Fibroblast of skin of right biceps (primary cell): ENCODE measurements at regions not wholly inside any gene's neighbourhood (a gene's known extent, or its start where the extent isn't known, plus 50 kb on each side); places are given as distances from the start of the nearest gene placed in this dataset.

ENCODE experiments used
- DNase-seq: peaks from one replicate; pipeline ENCODE4 v3.0.0-alpha.2; 2013

DNA sequence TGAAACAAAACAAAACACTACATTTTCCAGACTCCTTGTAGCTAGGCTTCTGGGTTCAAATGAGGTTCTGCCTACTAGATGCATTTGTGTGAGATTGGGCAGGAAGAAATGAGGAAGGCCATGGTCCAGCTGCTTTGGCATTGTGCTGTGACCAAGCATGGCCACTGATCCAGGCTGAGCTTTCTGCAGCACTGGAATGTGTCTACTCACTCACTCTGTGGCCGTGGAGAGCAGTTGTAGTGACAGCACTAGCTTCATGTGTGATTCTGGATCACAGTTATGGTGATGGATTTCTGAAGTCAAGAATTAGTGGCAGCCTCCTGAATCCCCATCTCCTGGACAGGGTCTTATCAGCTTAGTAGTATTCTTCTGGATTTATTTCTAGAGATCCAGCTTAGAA is 358.9 kb downstream of the GPAT3 start:
- DNase-seq, result no peak

DNA sequence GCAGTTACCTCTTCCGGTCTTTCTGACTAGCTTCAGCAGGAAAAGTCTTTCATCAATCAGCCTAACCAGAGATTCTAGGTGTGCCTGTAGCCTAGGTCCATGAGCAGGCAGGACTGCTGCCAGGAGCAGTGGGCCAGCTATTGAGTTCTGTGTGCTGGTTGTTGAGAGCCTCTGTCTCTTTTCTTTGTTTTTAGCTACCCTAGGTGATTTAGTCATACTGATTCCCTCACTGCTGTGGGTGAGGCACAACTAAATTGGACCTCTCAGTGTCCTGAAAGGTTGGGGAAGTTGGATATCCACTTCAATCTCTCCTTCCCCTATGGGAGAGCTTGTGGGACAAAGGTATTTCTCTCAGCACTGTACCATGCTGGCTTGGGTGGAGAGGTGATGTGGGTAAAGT is 354.9 kb downstream of the GPAT3 start:
- no peak for DNase-seq

DNA sequence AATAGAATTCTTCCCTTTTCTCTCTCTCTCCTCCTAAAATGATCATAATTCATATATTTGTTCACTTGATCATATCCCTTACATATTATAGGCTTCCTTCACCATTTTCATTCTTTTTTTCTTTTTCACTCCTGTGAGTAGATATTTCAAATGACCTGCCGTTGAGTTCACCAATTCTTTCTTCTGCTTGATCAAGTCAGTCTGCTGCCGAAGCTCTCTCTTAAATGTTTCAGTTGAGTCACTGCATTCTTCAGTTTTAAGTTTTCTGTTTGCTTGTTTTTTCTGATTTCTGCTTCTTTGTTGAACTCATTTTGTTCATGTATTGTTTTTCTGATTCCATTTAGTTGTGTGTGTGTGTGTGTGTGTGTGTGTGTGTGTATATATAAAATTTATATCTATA is 354.3 kb downstream of the GPAT3 start:
- peak; percentile 27 for DNase-seq

DNA sequence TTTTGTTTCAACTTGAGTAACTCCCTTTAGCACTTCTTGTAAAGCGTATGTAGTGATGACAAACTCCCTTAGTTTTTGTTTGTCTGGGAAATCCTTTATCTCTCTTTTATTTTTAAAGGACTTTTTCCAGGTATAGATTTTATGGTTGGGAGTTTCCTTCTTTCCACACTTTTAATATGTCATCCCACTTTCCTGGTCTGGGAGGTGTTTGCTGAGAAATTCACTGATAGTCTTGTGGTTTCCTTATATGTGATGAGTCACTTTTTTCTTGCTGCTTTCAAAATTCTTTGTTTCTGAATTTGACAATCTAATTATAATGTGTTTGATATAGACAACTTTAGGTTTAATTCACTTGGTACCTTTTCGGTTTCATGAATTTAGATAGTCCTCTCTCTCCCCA is 353.9 kb downstream of the GPAT3 start:
- DNase-seq, result peak; percentile 61

DNA sequence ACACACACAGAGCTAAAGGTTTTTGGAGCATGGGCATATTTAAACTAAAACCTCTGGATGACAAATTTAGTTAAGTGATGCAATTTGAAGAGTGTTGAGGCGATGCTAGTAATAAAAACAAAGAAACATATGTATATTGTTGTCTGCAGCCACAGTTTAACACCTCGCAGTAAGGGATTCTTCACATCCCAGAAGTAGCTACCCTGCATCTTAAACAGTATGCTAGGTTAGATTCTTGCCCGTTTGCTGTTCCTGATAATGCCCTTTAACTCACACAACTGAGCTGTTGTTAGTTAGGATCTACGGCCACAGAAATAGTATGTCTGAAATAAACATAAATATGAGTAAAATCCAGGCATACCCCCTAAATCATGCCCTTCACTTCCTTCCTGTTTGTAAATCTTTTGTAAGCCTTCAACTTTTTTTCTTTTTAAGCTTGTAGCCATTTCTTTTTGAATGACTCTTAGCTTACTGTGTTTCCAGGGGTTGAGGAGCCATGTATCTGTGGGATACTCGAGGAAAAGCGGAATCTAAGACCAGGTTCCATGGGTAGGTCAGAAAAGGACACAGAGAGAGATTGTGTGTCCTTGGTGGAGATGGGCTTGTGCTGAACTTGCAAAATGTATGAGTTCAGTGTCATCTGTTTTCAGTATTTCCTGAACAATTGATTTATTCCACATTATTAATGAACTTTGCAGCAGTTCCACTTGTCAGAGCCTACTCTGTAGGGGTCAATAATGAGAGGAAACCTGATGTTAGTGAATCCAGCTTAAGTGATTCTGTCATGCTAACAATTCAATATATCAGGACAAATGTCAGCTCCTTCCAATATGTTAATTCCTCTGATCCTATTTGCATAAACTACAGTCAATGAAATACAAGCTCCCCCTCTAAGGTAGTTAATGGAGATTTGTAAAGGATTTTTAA is 349.6 kb downstream of the GPAT3 start:
- DNase-seq, result no peak

DNA sequence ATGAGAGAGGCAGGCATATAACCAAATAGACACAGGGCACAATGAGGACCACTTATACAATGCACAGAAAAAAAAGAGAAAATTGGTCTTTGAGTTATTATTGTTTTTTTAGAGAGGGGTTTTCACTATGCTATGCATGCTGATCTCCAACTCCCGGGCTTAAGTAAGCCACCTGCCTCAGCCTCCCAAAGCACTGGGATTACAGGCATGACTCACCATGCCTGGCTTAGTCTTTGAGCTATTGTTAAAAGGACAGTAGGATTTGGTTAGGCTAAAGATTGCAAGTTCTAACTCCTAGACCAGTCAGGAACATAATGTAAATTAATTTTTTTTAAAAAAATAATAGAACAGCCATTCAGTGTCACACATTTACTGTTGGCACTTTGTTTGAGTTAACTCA is 340.1 kb downstream of the GPAT3 start:
- no peak for DNase-seq

DNA sequence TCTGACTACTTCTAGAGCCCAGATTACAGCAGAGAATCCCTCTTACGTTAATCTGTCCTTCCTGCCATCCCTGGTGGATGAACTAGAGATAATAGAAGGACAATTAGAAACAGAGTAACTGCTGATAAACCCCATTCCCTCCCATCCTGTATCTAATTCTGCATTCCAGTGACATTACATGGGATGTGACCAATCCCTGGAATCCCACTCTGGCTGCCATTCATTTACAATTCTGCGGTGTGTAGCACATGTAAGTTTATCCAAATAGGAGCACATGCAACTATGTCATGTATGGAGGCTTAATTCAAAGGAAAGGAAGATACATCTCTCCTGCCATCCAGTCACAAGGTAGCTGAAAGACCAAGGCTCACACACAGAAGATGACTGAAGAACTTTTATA is 339.5 kb downstream of the GPAT3 start:
- peak; percentile 50 for DNase-seq

DNA sequence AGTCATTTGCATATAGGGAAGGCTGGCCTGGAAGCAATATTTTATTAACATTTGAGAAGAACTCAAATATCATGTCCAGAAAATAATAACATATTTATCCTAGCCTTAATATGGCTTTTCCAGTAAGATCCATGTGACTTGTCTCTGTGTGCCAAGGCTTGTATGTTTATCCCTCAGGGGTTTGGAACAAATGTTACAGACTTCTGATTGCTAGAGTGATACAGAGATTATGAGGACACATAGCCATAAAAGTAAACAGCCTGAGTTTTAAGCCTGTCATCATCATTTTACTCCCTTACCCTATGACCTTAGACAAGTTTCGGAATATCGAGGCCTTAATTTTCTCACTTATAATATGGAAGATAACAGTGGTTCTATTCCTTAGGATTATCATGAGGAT is 338.1 kb downstream of the GPAT3 start:
- no peak for DNase-seq

DNA sequence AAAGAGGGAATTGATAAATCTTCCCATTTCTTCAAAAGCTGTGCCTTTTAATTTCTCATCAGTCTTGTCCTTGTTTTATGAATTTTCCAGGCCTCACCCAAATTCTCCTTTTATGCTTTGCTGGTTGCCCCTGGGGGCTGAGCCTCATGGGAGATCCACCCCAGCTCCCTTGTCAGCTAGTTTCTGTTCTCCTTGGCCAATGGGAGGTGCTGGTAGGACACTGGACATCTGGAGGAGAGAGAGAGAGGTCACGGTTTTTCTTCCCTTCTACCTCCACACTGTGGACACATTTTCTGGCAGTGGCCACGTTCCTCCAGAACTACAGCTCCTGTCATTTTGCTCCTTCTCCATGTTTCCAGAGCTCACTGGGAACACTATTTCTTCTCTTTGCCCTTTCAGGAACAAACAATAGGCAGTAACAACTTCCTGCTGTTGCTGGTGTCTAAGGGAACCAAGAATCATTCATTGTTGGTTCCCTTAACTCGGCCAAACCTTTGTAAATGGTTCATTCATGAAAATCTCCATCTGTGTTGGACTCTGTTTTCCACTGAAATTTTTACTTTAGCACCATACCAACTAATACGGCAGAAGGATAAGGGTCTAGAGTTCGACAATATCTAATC is 334.5 kb downstream of the GPAT3 start:
- no peak for DNase-seq

DNA sequence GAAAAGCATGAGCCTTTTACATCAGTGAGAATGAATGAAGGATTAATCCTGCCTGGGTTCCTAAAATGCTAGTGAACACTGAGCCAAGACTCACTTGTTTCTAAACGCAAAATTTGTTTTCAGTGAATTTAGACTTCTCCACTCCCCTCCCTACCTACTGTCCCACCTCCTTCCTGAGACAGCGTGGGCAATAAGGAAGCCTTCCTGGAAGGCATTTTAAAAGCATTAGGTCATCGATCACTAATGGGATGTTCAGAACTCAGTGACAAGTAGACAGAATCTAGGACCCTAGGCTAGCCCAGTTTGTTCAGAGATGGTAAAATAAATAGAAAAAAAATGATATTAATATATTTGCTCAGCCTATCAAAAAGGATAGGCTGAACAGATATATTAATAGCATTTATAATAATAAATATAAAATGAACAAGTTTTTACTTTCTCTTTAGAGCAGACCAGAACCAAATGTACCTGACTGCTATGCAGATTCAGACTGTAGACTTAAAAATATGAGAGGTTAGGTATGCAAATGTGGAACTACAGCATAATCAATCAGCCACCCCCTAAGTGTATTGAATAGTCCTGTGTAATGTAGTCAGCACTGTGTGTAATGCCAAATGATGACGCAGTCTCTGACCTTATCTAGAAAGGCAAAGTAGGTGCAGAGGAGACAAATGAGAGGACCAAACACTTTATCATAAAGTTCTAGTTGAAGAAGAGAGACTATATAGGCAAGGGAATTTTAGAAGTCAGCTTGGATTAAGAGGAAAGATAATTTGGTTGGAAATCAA is 331.1 kb downstream of the GPAT3 start:
- DNase-seq, result peak; percentile 36

DNA sequence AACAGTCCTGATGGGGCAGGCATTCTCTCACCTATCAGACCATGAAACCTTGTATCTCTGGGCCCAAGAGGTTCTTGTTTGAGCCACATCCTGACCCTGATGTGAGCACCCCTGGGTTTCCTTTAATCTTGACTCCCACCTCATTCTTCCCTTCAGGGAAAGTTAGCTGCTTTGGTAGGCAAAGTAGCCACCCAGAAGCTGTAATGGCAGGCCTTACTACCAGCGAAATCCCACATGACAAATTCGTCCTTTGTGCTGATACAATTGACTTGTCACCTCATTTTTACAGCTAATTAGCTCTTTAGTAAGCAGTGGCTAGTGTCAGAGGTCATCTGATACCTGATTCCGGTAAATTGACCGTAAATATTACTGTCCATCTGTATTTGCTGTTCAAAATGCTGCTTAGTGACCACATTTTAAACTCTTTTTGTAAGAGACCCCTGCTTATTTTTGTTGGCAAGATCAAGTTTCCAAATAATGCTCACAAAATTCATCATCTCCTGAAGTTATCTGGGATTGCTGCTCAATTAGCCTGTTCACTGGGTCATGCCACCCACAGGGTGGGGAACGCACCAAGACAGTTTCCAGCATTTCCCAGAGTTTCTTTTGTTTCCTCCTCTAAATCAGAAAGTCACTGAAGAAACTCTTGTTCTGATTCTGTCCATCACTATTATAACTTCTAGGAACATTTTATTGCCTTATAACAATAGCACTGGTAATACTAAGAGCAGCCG is 329.7 kb downstream of the GPAT3 start:
- DNase-seq, result no peak

DNA sequence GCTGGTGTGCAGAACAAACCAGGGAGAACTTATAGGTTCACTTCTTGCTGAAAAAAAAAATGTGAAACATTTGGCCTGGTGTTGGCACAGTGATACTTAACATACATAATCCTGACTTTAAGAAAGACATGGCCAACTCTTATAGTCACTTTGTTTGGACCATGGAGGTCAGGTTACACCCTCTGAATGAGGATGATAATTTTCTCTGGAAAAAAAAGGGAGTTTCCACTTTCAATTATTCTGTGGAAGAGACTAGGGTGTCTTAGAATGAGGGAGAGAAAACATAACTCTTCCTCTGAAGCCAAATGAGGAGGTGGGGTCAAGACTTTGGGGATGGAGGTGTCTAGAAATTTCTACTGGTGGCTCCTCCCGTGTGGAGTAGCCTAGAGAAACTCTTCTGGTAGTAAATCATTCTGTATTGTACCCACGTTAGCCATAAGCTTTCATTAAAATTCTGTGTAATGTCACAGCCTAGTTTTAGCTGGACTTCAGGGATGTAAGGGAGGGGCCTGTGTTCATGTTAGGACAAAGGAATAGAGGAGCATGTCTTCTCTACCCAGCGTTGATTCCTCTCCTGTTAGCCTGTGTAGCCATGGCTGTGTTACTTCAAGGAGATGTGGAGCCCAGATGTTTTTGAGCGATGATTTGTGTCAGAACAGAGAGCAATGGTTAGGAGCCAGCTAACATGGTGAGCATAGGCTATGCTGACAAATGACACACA is 328.3 kb downstream of the GPAT3 start:
- DNase-seq, result no peak

DNA sequence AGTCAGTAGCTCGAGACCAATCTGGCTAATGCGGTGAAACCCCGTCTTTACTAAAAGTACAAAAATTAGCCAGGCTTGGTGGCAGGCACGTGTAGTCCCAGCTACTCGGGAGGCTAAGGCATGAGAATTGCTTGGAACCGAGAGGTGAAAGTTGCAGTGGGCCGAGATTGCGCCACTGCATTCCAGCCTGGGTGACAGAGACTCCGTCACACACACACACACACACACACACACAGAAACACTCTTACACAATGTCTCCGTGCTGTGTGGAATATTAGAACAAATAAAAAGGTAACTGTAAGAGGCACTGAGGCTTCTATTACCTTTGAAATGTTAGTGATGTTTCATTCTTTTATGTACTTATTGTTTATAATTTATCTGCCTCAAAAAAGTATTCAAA is 326.6 kb downstream of the GPAT3 start:
- DNase-seq, result peak; percentile 14

DNA sequence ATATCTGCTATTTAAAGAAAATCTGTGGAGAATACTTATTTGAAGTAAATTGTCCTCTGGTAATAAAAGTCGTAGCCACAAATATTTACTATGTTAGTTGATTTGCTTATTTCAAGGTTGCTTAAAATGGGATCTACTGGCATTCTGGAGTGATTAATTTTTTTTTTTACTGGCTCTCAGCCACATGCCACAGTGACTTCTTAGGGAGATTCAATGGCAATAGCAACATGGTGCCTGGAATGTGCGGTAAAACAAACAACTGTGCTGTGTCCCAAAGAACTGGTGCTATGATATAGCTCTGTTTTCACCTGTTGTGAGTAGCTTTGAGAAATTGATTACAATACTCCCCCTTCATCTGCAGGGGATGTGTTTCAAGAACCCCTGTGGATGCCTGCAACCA is 324.3 kb downstream of the GPAT3 start:
- DNase-seq, result no peak

DNA sequence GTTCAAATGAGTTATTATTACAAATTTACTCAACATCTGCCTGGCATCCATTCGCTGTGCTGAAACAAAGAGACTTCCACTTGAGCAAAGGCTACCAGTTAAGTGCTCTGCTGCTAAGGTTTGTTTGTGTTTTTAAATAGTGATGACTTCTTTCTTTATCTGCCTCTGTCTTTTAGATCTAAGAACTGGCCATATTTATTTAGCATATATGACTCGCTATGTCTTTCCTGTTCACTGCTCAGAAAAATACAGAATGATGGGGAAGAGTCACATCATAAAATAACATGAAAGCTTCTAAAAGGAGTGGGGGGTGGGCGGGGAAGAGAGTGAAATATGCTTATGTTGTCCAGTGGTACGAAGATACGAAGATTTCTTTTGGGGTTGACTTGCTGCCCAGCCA is 322.2 kb downstream of the GPAT3 start:
- peak; percentile 54 for DNase-seq

DNA sequence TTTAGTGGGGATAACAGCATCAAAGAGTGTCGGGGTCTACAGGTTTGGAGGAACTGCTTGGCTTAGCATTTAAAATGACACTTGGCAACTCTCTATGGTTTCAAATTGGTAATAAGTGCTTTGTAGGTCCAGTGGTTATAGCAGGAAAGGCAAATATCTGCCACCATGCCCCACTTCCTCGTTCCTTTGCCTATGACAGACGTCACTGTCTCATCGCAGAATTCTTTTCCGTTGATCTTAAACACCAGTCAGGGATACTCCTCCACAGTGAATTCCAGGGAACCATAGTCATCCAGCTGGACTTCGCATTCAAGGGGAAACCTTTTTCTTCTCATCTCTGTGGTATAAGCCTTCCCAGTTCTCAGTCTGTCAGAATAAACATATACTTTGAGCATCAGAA is 319.1 kb downstream of the GPAT3 start:
- DNase-seq, result peak; percentile 98

DNA sequence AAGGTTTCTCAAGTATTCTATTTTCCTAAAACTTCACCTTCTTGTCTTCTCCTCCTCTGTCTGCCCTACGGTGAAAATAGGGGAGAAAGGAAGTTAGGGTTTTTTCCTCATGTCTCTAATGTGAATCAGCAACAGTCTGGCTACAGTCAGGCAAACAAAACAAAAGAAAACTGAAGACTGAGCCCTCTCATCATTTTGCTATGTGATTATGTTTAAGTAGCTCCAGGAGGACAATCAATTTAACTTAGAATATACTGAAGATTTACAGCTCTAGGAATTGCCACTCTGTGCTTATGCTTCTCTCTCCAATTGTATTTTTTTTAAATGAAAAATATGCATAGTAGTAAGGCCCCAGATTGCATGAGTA is 316.2 kb downstream of the GPAT3 start:
- peak; percentile 90 for DNase-seq

DNA sequence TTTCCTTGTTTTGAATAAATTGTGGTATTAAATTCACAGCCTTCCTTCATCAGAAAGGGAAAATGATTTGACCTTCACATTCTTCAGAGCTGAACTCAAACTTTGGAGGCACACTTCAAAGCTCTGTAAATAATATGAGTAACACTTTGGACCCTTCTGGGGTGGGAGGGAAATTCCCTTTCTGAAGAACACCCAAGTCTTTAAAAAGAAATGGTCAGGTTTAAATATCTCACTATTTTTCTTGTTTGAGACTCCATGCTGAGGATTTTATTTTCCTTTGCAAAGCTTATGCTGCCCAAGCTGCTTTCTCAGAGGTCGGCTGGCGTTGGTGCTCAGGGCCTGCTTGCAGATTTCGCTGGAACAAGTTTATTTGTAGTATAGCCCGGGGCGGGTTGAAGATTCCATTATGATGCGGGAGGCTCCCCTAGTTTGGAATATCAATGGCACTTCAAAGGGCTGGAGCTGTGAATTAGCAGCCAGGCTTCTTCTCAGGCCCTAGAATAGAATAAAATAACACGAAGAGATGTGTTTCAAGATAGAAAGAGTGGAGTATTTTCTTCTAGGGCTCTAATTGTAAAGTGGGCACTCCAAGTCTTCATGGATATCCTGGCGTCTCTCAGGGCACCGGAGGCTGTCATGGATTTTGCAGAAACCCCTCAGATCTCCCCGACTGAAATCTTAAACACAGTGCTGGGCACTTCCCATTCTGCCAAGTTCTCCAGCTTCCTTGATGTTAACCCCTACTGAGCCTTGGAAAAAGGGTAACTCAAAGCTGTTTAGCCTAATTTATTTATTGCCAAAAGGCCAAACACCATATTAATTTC is 315.6 kb downstream of the GPAT3 start:
- peak; percentile 73 for DNase-seq

DNA sequence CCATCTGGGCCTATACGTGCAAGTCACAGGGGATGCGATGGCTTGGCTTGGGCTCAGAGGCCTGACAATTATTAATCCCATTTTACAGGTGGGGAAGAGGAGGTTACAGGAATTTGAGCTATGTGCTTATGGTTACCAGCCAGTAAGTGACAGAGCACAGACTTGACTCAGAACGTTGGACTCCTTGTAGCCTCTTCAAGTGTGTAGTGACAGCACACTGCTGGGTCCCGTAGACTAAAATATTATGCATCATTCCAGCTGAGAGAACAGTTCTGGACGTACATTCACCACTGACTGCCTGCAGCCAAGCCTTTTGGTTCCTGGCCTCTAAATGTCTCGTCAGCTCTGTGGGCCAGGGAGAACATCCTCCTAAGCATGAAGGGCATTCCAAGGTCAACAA is 314.5 kb downstream of the GPAT3 start:
- peak; percentile 58 for DNase-seq

DNA sequence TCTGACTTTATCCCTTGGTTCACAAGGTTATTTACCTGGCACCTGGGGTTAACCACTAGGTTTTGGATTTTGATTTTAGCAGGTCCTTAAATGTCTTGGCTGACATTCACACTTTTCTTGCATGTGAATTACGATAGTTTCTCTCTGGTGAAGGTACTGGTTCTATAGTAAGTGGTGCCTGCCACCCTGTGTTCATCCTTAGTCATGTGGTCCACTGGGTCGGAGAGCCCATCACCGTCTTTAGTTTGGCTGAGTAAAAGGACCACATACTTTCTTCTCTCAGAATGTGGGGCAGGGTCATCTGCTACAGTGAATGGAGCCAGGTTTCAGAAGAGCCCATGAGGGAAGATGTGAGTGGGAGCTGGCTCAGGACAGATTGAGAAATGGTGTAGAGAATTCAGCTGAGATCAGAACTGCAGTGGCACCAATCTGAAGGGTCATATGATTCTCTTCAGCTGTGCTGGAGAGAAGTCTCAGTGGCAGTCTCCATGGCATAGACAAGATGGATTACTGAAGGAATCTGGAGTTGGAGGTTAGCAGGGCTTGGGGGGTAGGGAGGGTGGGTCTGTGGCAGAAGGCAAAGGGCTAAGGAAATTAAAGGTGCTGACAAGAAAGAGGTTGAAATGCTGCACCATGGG is 310.4 kb downstream of the GPAT3 start:
- DNase-seq, result no peak

DNA sequence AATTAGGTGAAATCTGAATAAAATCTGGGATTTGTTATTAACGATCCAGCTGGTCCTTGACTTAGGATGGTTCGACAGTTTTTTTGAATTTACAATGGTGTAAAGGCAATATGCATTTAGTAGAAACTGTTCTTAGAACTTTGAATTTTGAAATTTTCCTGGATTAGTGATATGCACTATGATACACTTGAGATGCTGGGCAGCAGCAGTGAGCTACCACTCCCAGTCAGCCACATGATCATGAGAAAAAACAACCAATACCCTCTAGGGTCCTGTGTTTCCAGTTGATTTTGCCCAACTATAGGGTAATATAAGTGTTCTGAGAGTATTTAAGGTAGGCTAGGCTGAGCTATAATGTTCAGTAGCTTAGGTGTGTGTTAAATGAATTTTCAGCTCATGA is 303.7 kb downstream of the GPAT3 start:
- DNase-seq, result no peak
